WTC11 (cell line): ENCODE measurements at regions not wholly inside any gene's neighbourhood (a gene's known extent, or its start where the extent isn't known, plus 50 kb on each side); places are given as distances from the start of the nearest gene placed in this dataset.

Source experiments
- SMAD4 ChIP-seq: sonication (generic); formaldehyde crosslinking; IDR thresholded peaks from 2 replicates; pipeline ENCODE4 v1.8.0; 2022; ENCODE audit warnings: mild to moderate bottlenecking, missing genetic modification reagents
- TF ChIP-seq, protein P1 (sequence below): sonication (generic); formaldehyde crosslinking; conservative IDR thresholded peaks from 2 replicates; pipeline ENCODE4 v1.8.1; 2022; ENCODE audit warnings: mild to moderate bottlenecking, missing genetic modification reagents
- TF ChIP-seq, protein P2 (sequence below): sonication (generic); formaldehyde crosslinking; IDR thresholded peaks from 2 replicates; pipeline ENCODE4 v1.8.0; 2022; ENCODE audit warnings: mild to moderate bottlenecking, missing genetic modification reagents

DNA sequence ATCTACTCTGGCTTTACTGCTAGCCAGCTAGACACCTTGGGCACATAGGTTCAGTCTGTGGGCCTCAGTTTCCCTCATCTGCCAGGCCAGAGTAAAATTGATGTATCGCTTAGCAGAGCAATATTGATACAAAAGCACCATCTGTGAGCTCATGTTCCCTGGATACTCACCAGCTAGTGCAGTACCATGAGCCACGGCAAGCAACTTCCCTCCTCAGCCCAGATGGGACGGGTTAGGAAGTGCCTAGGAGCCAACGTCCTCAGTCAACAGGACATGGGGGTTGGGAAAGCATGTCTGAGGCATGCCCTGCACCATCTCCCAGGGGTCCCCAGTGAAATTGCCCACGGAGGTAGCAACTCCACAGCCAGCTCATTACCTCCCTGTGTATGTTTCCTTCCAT, 258.3 kb downstream of the ANKRD60 start:
- TF ChIP-seq, protein P1, sequence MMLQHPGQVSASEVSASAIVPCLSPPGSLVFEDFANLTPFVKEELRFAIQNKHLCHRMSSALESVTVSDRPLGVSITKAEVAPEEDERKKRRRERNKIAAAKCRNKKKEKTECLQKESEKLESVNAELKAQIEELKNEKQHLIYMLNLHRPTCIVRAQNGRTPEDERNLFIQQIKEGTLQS (CRISPR knock-in tag), result no peak
- no peak for TF ChIP-seq SMAD4 (CRISPR knock-in tag)
- TF ChIP-seq, protein P2, sequence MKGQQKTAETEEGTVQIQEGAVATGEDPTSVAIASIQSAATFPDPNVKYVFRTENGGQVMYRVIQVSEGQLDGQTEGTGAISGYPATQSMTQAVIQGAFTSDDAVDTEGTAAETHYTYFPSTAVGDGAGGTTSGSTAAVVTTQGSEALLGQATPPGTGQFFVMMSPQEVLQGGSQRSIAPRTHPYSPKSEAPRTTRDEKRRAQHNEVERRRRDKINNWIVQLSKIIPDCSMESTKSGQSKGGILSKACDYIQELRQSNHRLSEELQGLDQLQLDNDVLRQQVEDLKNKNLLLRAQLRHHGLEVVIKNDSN, result no peak
